HK-2 (cell line): ENCODE measurements at regions not wholly inside any gene's neighbourhood (a gene's known extent, or its start where the extent isn't known, plus 50 kb on each side); places are given as distances from the start of the nearest gene placed in this dataset.
"Not testable (repeated sequence)": the region's sequence is repeated elsewhere in the genome, so short reads cannot be mapped to it uniquely, and the experiment has no call there.

Experiments
- DNase-seq: peaks from one replicate; pipeline ENCODE4 v3.0.0-alpha.2; 2018; ENCODE audit not compliant: unreplicated experiment

DNA sequence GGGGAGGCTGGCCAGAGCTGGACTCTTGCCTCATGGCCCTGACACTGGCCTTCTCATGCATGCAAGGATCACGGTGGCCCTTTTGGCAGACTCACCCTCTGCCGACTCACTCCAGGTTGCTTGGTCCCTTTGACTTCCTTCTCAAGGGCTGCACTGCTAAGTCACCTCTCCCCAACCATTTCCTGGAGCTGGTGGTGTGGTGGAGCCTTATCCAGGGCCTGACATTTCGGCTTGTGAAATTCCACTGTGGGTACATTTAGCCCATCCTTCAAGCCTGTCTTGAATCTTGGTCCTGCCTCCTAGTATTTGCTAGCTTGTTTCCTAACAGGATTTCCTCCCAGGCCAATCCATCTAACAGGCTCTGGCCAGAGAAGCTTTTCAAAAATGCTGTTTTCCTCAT, 52.6 kb upstream of the JUN start:
- no peak for DNase-seq

DNA sequence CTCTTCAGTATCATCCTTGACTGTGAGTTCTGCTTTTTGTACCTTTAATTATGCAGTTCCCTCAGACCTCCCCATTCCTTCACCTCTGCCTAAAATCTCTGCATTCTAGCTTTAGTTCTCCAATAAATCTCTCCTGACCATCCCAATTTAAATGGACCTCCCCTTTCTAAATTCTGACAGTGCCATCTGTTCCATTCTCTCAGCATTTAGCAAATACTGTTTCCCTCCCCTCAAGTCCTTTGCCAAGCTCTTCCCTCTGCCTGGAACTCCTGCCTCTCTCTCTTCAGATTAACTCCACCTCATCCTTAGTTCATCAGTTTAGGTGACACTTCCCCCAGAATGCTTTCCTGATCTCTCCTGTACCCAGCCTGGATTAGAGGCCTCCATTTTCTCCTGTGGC, 54.0 kb upstream of the JUN start:
- DNase-seq = no peak

DNA sequence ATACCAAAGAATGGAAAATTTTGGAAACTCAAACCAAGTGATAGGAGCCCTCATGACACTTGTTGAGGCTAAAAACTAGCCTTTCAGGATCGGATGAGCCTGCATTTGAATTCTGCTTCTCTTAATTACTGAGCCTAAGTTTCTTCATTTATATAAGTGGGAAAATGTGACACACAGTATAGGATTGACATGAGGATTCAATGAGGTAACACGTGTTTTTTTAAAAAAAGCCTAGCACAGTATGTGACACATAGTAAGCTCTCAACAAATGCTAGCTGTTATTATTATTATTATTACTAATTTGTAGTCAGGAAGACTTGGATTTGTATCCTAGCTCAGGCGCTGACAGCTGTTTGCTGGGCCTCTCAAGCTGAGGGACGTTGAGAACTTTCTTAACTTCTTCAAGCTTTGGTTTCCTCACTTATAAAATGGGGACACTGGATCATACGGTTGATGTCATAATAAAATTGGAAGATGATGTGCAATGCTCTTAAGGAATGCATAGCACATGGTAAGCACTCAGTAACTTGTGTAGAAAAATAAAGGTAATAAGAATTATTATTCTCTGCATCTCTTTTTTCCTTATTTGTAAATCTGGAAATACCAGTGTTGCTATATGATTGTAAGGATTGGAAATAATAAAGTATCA, 55.4 kb upstream of the JUN start:
- no peak for DNase-seq

DNA sequence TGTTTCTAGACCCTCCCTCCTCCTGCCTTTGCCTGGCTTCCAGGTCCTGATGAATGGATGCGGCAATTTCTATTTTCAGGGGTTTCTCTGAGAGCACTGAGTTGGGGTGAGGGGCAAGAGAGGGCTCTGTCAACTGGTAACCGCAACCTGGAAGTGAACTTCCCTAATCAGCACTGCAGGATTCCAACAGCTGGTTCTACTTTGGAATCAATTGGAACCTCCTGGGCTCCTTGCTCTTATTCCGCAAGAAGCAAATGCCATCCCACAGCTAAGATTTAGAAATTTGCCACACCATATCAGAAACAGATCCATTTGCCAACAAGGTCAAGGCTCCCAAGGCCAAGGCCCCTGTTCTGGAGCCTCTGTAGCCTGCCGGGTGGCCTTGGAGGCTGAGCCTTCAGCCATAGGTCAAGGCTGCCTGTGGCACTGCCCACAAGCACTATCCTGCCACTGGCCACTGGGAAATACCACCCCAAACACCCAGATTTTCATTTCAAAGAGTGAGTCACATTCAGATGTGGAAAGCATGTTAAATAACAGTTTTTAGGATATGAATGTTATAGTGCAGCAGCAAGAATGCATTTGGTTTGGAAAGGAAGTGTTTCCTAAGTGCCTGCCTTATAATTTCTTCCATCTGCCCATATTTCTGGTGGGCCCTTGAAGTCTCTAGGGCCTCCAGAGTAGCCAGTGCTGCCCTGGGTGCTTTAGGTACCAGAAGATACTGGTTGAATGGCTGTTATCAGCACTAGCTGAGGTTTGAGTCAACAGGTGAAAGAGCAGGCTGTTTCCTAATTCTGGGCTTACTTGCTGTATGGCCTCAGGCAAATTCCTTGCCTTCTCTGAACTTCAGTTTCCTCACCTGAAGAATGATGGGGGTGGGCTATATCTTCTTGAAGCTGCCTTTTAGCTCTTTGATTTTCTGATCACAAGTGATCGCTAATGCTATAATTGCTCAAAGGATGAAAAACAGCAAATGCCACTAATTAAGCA, 56.3 kb upstream of the JUN start:
- no peak for DNase-seq

- no peak for DNase-seq
Measured at GRCh38 chr1:58841455-58841854, 57.6 kb upstream of the JUN start.

DNA sequence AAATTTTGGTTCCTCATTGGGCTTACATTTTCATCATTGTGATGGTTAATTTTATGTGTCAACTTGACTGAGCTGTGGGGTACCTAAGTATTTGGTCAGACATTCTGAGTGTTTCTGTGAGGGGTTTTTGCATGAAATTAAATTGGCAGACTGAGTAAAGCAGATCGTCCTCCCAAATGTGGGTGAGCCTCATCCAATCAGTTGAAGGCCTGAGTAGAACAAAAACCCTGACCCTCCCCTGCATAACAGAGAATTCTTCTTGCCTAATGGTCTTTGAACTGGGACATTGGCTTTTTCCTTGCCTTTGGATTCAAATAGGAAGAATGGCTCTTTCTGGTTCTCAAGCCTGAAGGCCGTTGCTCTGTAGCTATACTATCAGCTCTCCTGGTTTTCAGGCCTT, 59.1 kb upstream of the JUN start:
- DNase-seq = no peak

GRCh38 chr1:58844176-58844575, 60.3 kb upstream of the JUN start:
- no peak for DNase-seq

DNA sequence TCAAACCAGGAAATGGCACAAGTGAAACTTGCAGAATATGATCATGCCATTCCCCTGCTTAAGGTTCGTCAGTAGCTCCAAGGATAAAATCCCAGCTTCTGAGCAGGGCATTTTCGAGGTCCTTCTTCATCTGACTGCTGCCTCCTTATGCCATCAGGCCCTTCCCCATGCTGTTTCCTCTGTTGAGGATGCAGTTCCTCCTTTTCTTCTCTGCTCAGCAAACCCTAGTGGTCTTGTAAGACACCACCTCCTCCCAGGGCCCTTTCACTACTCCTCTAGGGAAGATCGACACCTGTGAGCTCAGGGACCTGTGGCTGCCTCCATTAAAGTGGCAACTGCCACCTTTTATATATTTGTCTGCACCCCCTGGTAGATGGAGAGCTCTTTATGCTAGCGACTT, 62.1 kb upstream of the JUN start:
- no peak for DNase-seq

DNA sequence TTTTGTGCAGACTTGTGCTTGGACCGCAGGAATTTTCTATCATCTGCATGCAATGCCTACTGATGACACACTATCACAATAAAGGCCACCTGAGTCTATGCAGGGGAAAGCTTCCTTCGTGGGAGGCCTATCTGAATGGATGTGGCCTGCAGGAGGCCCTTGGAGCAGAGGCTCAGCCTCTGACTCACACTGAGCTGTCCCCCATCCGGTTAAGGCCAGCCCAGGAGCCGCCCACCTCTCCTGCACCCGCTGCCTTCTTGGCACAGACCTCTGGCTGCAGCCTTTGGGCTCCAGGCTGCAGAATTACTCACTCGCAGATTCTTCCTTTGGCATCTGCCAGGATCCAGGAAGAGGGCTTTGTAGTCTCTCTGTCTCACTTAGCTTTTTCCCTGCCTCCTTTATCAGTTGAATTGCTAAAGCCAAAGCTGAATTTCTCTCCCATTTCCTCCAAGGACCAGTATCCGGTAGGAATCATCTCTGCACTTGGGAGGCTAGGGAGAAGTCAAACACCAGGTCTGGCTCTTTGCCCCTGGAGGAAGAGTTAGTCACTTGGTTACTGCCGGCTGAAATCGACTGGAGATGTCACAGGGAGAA, 65.1 kb upstream of the JUN start:
- peak; percentile 95 for DNase-seq

DNA sequence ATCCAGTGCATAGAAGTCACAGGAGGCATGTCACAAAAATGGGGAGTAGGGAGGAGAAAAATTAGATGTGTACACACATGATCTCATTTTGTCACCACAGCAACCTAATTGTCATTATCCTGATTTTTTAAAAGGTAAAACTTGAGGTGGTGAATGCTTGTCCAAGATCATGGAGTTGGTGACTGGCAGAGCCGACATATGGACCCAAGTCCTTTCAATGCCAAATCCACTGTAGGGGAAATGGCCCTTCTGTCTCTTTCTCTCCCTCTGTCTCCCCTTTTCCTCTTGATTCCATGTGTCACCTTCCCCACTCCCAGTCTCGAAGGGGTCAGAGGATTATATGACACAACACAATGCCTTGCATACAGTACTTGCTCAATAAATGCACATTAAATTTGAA, 65.7 kb upstream of the JUN start:
- no peak for DNase-seq

DNA sequence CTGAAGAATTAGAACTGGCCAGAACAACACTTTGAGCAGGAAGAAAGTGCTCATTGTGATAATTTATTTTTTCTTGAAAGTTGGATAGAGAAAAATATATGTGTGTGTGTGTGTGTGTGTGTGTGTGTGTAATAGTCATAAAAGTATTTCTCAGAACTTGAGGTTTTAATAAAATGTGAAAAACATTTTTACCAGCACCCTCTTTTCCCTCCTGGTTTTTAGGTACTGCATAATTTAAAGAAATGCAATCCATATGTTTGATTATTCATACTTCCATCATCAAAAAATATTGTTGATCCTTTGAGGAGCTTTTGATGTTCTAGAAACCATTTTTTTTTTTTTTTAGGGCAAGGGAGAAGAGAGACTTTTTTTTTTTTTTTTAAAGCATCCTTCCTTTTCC, 66.8 kb upstream of the JUN start:
- no peak for DNase-seq

- DNase-seq = no peak
Measured at GRCh38 chr1:58852731-58853485, 69.1 kb upstream of the JUN start.

DNA sequence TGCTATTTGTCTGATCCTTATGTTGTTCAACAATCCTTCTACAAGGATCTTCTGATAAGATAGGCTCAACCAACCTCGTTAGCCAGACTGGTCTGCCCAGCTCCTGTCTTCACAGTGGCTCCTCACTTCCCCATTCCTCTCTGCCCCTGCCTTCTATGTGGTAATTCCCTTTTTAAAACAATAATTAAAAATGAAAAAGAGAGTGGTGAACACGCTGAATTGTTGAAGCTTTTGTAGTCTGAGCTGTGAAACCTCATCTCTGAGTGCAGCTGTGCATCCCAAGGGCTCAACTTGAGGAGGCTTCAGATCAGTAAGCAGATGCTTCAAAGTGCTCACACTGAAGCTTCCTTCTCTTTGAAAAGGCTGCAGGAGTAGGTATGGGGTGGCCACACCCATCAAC, 70.7 kb upstream of the JUN start:
- DNase-seq = no peak

- no peak for DNase-seq
Measured at GRCh38 chr1:58855274-58856165, 71.7 kb upstream of the JUN start.

GRCh38 chr1:58856281-58856680, 72.4 kb upstream of the JUN start:
- DNase-seq = not testable (repeated sequence)

DNA sequence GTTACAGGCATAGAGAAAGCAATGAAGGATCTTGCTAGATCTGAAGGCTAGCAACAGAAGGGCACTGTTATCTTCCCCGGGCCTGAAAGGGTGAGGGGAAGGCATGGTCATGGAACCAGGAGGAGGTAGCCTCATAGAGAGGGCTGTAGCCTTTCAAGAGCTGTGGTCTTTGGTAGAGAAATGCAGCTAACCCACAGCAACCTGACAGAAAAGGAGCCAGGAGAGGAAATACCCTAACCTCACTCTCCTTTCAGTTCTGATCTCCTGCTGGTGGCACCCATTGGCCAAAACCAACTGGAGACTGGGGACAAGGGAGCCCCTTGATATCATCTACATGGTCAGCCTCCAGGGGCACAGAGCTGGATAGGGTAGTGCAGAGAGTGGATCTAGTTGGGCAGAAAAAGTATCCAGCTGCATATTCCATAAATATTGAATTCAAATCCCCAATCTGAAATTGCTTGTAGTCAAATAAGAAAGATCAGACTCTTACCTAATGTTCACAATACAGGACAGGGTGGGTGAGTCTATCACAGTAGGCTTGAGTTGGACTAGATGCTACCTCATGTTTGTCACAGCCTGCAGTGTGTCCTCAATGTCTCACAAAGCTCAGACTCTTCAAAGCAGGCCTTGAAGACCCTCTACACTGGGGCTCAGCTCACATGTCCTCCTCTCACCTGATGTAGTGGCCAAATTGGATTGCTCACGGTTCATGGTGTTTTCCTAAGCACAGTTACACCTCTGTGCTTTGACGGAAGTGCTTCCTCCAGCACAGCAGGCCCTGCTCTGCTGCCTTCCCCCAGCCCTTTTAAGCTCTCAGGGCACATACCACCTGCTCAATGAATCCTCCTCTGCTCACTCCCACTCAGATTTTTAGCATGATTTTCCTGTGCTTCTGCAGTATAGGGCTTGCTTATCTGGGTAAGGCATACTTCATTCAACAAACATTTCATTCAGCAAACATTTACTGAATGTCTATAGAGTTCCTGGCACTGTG, 74.1 kb upstream of the JUN start:
- no peak for DNase-seq

- no peak for DNase-seq
Measured at GRCh38 chr1:58859769-58860485, 76.1 kb upstream of the JUN start.

DNA sequence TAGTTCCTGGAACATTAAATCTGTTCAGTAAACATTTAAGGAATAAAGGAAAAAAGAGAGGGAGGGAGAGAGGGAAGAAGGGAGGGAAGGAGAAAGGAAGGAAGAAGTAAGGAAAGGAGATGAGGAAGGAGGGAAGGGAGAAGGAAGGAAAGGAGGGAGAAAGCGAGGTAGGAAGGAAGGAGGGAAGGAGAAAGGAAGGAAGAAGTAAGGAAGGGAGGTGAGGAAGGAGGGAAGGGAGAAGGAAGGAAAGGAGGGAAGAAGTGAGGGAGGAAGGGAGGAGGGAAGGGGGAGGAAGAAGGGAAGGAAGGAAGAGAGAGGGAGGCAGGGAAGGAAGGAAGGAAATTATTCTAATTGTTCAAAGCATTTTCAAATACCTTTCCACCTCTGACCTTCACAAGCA, 77.2 kb upstream of the JUN start:
- no peak for DNase-seq

- DNase-seq = no peak
Measured at GRCh38 chr1:58861506-58861905, 77.7 kb upstream of the JUN start.
